Right hindlimb (tissue), 1 donor: ENCODE measurements at regions not wholly inside any gene's neighbourhood (a gene's known extent, or its start where the extent isn't known, plus 50 kb on each side); places are given as distances from the start of the nearest gene placed in this dataset.

Experiments
- DNase-seq: peaks from one replicate; pipeline ENCODE4 v3.0.0-alpha.2; 2018

- no peak for DNase-seq
These were observed 547.4 kb downstream of the LTN1 start for GRCh38 chr21:28445141-28445830.

DNA sequence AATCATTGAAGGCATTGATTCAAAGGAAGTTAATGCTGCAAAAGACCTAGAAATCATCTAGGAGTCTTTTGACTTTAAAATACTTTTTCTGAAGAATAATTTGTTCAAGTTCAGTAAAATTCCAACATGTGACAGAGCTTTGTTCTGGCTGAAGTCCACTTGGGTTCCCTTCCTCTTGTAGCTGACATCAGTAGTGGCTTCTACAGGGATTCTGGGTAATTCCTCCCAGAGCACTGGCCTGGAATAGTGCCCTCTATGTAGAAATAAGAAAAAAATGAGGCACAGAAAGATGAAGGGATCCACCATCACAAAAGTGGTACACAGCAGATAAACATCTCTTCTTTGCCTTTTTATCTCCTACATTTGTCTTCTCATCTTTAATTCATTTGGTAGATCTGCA, 548.1 kb downstream of the LTN1 start:
- no peak for DNase-seq

- DNase-seq = no peak
These were observed 548.6 kb downstream of the LTN1 start for GRCh38 chr21:28444111-28444510.

GRCh38 chr21:28442624-28443023, 550.1 kb downstream of the LTN1 start:
- DNase-seq = no peak

DNA sequence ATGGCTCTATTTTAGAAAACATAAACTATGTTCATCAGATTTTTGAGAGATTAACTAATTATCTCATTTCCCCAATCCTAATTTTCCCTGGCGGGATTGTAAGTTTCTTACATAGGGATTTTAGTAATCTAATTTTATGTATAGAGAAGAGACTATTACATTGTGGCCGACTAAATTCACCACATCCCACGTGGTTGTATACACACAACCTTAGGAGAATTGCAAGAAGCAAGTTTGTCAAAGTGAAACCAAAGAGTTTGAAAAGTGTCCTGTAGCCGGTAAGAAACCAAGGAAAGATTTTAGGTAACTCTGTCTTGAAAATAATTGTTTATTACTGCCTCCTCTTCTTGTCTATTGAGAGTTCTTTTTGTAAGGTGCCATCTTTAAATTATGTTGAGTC, 550.6 kb downstream of the LTN1 start:
- no peak for DNase-seq

- no peak for DNase-seq
These were observed 552.9 kb downstream of the LTN1 start for GRCh38 chr21:28439788-28440187.

DNA sequence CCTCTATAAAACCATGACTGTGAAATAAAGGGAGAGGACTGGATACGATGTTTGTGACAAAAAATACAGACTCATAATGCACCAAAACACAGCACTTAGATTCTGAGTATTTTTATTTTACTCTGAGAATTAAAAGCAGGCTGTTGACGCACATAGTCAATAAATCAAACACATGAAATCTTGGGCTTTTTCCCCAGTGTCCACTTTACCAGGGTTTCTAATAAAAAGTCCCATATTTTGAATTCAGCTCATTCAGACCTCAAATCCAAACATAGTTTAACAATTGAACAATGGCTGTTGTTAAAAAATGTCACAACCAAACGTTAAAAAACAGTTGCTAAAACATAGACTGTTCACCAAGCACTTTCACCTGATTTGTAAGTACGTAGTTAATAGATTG, 553.4 kb downstream of the LTN1 start:
- no peak for DNase-seq

GRCh38 chr21:28437061-28437460, 555.6 kb downstream of the LTN1 start:
- DNase-seq = no peak

DNA sequence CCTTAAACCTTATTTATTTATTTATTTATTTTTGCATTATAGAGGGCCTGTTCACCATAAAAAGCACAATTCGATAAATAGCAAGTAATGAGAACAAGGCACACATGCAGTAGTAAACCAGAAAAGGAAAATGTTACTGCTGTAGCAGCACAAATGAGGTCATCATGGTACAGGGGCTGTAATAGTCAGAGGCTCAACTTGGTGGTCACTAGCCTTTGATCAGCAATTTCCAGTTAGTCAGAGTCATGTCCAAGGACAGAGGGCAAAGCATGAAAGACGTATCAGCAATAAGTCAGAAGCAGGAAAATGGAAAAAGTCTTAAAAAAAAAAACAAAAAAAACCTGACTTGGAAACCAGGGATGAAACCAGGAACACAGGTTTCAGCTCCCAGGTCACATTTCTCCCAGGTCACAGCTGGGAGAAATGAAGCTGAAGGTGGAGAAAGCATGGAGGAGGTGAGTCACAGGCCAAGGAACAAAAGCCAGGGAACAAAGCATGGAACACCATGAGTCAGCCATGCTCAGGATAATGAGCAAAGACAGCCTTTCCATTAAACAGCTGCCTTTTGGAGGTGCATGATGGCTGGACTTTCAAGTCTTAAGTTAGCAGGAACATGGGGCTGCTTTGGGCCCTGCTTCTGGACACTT, 556.3 kb downstream of the LTN1 start:
- DNase-seq = no peak

DNA sequence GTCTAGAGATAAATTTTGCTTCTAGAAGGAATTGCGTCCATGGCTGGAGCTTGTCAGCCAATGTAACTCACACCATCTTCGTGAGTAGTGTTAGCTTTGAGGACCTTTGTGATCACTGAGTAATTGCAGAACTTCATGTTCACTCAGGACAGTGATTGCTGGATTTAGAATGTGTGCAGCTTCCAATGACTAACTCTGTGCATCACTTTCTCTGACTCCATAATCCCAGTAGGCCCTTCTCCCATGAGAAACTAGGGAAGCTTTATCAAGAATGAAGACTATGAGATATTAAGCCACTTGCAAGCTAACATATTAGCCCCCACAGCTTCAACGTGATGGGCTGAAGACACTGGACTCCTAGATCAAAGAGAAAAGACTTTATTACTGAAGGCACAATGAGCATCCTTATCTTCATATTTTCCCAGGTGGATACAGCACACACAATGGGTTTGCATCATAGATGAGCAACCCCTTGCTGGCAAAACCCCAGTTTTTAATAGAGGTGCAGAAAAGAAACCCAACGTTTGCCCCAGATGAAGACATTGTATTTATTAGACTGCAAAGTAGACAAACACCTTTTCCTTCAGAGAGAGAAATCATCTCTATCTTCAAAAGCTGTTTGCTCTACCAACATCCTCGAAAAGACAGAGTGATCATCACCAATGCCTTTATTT, 561.0 kb downstream of the LTN1 start:
- DNase-seq = no peak

GRCh38 chr21:28431022-28431421, 561.7 kb downstream of the LTN1 start:
- no peak for DNase-seq

- no peak for DNase-seq
These were observed 563.5 kb downstream of the LTN1 start for GRCh38 chr21:28429161-28429560.

DNA sequence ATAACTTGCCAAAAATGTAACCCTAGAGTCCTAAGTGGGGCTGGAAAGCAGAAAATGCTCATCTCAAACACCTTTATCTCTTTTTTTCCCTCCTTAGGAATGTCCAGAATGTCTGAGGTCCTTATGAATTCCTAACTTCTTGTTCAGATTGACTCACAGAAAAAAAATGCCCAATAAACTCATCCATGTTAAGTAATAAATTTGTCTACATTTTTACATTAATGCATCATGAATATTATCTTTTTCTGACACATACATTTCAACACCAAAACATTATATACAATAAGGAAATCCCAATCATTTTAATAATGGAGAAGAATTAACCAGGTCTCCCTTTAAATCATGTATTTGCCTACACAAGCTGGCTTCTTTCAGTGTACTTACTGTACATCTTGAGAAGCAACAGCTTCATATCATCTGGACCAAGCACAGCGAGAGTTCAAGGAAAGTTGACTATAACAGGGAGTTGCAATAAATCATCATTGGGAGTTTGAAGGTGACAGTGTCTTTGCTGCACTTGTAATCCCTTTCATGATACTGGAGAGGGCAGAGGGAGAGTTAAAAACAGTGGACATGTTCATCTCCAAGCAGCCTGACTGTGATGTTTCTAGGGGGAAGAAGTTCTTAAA, 565.2 kb downstream of the LTN1 start:
- DNase-seq = no peak

- no peak for DNase-seq
These were observed 566.1 kb downstream of the LTN1 start for GRCh38 chr21:28426545-28426944.

DNA sequence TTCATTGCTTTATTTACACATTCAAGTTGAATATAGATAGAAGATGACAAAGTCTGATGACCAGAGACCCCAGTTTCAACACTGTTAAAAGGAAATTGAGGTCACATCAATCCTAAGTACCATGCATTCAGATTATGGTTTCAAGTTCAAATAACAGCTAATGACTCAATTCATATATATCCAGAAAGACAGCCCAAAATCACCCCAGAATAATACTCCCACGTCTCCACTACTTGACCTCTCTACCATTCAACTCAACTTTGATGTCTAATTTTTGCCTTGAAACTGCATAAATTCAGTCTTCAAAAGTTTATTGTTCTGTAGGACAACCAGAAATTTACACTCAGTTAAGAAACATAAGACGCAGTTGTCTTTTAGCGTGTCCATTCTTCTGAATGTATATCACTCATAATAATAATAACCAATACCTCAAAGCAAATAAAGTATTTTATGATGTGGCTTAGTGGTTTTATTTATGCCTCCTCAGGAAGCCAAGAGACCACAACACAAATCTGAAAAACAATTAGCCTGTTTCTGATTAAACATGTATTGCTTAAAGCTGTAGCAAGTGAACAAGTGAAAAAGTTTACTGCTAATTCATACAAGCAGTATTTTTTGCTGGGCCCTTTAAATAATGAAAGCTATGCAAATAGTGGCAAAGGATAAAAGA, 569.0 kb downstream of the LTN1 start:
- no peak for DNase-seq

DNA sequence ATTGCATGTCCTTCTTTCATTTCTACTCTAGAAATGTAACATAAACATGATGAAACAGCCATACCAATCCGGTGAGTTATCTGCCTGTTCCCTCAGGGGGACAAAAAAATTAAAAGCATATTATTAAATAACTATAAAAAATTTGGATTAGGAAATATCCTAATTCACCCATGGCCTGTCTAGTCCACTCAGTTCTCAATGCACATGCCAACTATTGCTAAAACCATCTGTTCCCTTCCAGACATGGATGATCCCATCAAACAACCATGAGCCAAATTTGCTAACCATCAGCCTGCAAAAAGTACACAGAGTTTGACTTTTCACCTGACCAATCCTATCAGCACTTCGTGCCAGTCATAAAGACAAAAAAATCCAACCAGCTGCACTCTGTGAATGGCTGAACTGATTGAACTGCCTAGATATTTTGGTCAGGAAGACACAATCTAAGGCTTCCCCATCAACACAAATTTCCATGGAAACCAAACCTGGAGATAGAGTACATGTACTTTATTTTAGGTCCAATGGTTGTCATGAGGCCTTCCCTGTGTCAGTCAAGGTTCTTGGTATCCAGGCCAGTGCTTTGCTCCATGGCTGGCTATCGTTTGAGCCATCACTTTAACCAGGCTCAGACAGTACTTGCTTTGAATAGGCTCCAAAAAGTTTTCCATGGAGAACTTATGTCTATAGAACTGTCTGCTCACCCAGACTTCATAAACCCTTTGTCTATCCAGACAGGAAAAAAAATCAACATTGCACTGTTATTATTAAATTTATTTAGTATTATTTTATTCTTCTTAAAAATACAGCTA, 570.8 kb downstream of the LTN1 start:
- no peak for DNase-seq

GRCh38 chr21:28419811-28420210, 572.9 kb downstream of the LTN1 start:
- no peak for DNase-seq

DNA sequence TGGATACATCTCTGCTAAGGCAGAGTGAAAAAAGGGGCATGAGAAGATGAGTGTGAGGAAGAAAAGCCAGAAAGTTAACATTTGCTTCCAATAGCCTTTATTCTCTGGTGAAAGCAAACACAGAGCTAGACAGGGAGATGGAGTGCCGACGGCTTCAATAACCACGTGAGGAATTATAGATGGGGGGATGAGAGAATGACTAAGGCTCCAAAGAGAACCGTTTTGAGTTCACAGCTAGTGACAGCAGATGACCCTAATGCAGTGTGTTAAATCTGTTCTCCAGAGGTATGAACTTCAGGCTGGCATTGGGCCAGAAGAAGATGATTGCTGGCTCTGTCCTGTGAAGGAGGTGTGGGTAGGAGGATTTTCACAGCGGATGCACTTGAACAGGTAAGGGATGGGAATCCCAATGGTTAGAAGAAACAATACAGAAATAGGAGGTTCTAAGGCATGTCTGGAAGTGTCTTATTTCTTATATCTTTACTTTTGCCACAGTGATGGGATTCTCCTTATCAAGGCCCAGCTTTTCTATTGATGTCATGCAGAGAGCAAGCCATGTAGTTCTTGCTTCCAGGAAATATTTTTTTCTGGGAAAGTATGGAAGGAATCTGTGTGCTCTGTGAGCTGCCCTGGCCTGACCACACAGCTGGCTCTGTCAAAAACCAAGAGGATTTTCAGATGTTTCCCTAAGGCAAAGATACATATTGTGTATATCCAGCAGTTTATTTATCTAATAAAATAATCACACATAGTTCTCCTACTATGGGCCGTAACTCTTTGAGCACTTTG, 573.8 kb downstream of the LTN1 start:
- DNase-seq = no peak

DNA sequence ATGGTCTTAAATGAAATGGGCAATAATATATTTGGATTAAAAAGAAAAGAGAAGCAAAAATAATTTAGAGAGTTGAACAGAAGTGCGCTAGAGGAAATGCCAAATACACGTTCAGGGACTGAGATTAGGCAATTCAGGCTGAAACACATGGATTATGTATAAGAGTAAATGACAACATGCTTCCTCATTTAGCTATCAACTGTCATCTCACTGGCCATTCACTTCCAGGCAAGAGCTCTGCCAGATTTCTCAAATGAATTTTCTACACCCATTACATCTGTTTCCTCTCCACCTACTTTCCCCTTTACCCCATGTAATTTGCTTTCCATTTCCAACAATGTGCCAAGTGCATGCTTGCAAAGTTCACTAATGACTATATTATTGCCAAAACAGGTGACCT, 582.4 kb downstream of the LTN1 start:
- no peak for DNase-seq

DNA sequence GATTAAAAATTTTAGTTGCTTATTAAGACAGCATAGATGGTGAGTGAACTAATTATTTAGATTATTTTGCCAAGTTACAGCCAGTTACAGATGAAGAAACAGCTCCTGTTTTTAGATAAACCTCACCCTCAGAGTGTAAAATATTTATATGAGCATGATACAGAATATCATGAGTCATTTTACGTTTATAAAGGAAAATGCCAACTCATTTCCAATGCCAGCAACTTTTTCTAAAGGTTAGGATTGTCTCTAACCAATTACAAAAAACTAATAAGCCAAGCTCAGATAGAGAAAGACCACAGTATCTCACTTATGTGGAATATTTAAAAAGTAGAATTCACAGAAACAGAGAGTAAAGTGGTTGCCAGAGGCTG, 590.1 kb downstream of the LTN1 start:
- DNase-seq = no peak

DNA sequence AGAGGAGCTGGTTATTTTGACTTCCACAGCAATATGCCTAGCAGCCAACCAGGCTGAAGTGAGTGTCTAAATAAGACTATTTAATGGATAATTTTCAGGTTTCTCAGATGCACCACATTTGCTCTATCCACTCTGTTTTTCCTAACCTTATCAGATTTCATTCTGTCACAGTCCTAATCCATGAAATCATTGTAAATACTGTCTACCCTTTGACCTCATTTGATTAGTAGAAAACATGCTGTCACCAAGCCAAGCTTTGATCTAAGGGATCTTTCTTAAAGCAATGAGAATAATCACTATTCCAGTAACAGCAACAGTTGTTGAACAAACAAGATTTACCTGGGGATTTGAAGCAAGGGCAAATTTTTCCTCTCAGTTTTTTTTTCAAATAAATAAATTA, 595.6 kb downstream of the LTN1 start:
- DNase-seq = no peak

- DNase-seq = no peak
These were observed 596.3 kb downstream of the LTN1 start for GRCh38 chr21:28396421-28396820.
